Caco-2 (cell line): ENCODE measurements at regions not wholly inside any gene's neighbourhood (a gene's known extent, or its start where the extent isn't known, plus 50 kb on each side); places are given as distances from the start of the nearest gene placed in this dataset.

Experiments
- BruUV-seq: library from RNA; stranded (reverse); fragments of 400-500 nt; replicated peaks from 2 replicates; lab custom pipeline; 2021; lab: Mats Ljungman, UMichigan
- CTCF ChIA-PET: fragments of 300-600 bp; sonication (Branson Sonifier 250); formaldehyde crosslinking; loops from one replicate; lab custom pipeline; 2022; ENCODE audit warnings: antibody characterized with exemption; lab: Charles Lee
- POLR2A ChIA-PET: fragments of 300-600 bp; sonication (Branson Sonifier 250); formaldehyde crosslinking; loops from one replicate; lab custom pipeline; 2022; ENCODE audit warnings: antibody characterized with exemption; lab: Charles Lee
- DNase-seq, 2 experiments: peaks; one replicate each; pipeline versions ENCODE4 v3.0.0 to v3.0.0-alpha.2; 2020 to 2022
- H3K27me3 ChIP-seq: replicated peaks from 2 replicates; pipeline ENCODE4 v1.6.0; 2011; ENCODE audit warnings: low read length; ENCODE audit not compliant: control insufficient read depth, insufficient read depth
- H3K36me3 ChIP-seq: 2 replicates; pipeline ENCODE4 v1.5.1; 2011; ENCODE audit warnings: low read length; ENCODE audit not compliant: control insufficient read depth, insufficient read depth
- H3K4me1 ChIP-seq: fragments of 250-450 bp; sonication (Bioruptor Pico); 2 replicates; pipeline ENCODE4 v1.5.1; 2020; ENCODE audit warnings: mild to moderate bottlenecking
- H3K4me3 ChIP-seq: 2 replicates; pipeline ENCODE4 v1.5.1; 2011; ENCODE audit warnings: low read depth, mild to moderate bottlenecking, control low read depth, low read length
- H3K9me3 ChIP-seq: fragments of 250-450 bp; sonication (Bioruptor Pico); 2 replicates; pipeline ENCODE4 v1.5.1; 2020; ENCODE audit warnings: mild to moderate bottlenecking, moderate library complexity
- H3K27ac Mint-ChIP-seq: one replicate; pipeline ENCODE4 v1.8.0; 2022; ENCODE audit warnings: mixed read lengths; ENCODE audit not compliant: unreplicated experiment
- H3K27me3 Mint-ChIP-seq: one replicate; pipeline ENCODE4 v1.8.0; 2022; ENCODE audit warnings: mixed read lengths; ENCODE audit not compliant: insufficient read depth, unreplicated experiment
- H3K36me3 Mint-ChIP-seq: one replicate; pipeline ENCODE4 v1.8.0; 2022; ENCODE audit warnings: mild to moderate bottlenecking, mixed read lengths; ENCODE audit not compliant: insufficient read depth, unreplicated experiment
- H3K4me1 Mint-ChIP-seq: one replicate; pipeline ENCODE4 v1.8.0; 2022; ENCODE audit warnings: low read depth, mixed read lengths; ENCODE audit not compliant: unreplicated experiment
- H3K4me3 Mint-ChIP-seq: one replicate; pipeline ENCODE4 v1.8.0; 2022; ENCODE audit warnings: mild to moderate bottlenecking, moderate library complexity, mixed read lengths; ENCODE audit not compliant: unreplicated experiment
- H3K9me3 Mint-ChIP-seq: one replicate; pipeline ENCODE4 v1.8.0; 2022; ENCODE audit warnings: mixed read lengths; ENCODE audit not compliant: unreplicated experiment
- CTCF ChIP-seq, 2 experiments: fragments of 200-600 bp in 1 of 2; IDR thresholded peaks; 1 replicate in 1 of 2; 2 replicates in 1 of 2; pipeline versions ENCODE4 v1.5.1 to v1.8.0; 2011 to 2022; ENCODE audit warnings: antibody characterized with exemption in 1 of 2, control low read depth in 1 of 2, inconsistent platforms in 1 of 2, low read depth in 1 of 2, low read length in 1 of 2, mild to moderate bottlenecking in 1 of 2, moderate library complexity in 1 of 2; ENCODE audit not compliant: insufficient read depth in 1 of 2, severe bottlenecking in 1 of 2, unreplicated experiment in 1 of 2
- intact Hi-C: fragments of 100-400 bp; cut with micrococcal nuclease; formaldehyde crosslinking; loops from one replicate; pipeline ENCODE4 v1.10.0; 2022; ENCODE audit not compliant: unreplicated experiment

- H3K27ac Mint-ChIP-seq, result no peak overlapping the region
- peaks cover 15% of the 10 kb centered on the region for H3K9me3 Mint-ChIP-seq
- TF ChIP-seq CTCF (IDR thresholded peaks at IDR 0.05; ENCODE audit: insufficient read depth in 1 of 2, low read depth in 1 of 2, low read length in 1 of 2, severe bottlenecking in 1 of 2, unreplicated experiment in 1 of 2), result no peak
- H3K27me3 ChIP-seq, result no peaks in the 10 kb centered on the region
- no peak overlapping the region for H3K4me3 ChIP-seq
- ChIA-PET CTCF (no interaction called here), POLR2A (no interaction called here)
- DNase-seq, result no peak
- H3K4me1 ChIP-seq, result no peaks in the 10 kb centered on the region
- peaks cover 4% of the 10 kb centered on the region; the same call in 1 of the 2 replicates for H3K9me3 ChIP-seq
- intact Hi-C loops, result no loop called here
- H3K4me3 Mint-ChIP-seq, result no peak overlapping the region
- BruUV-seq, result no TSS peak
- H3K27me3 Mint-ChIP-seq, result no peaks in the 10 kb centered on the region
- no peaks in the 10 kb centered on the region for H3K4me1 Mint-ChIP-seq
- no peaks in the 10 kb centered on the region for H3K36me3 ChIP-seq
- no peaks in the 10 kb centered on the region for H3K36me3 Mint-ChIP-seq
Measured at GRCh38 chr3:189551007-189551406, 80.2 kb upstream of the TP63 start.

- no peak for DNase-seq
- H3K4me1 Mint-ChIP-seq, result no peaks in the 10 kb centered on the region
- H3K36me3 Mint-ChIP-seq, result no peaks in the 10 kb centered on the region
- H3K4me3 Mint-ChIP-seq, result no peak overlapping the region
- no peak for TF ChIP-seq CTCF (IDR thresholded peaks at IDR 0.05; ENCODE audit: insufficient read depth in 1 of 2, low read depth in 1 of 2, low read length in 1 of 2, severe bottlenecking in 1 of 2, unreplicated experiment in 1 of 2)
- POLR2A ChIA-PET, result no interaction called here
- H3K27me3 Mint-ChIP-seq, result no peaks in the 10 kb centered on the region
- intact Hi-C loops, result no loop called here
- Histone ChIP-seq H3K9me3 (no peaks in the 10 kb centered on the region), H3K4me1 (no peaks in the 10 kb centered on the region), H3K36me3 (no peaks in the 10 kb centered on the region), H3K27me3 (no peaks in the 10 kb centered on the region), H3K4me3 (no peak overlapping the region)
- BruUV-seq, result no TSS peak
- CTCF ChIA-PET, result no interaction called here
- no peaks in the 10 kb centered on the region for H3K9me3 Mint-ChIP-seq
- no peak overlapping the region for H3K27ac Mint-ChIP-seq
Measured at GRCh38 chr3:189554868-189555557, 76.2 kb upstream of the TP63 start.

DNA sequence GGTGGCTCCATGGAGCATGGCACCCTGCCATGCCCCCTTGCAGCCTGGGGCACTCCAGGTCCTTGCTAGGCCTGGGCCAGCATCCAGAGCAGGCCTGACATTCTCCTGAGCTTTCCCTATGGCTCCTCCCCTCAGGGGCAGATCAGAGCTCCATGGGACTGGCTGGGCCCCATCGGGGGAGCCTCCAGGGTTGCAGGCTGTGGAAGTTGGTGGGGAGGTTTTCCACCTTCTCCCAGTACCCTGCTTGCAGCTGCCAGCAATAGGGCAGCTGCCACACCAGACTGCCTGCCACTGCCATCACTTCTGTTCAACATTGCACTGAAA is 75.7 kb upstream of the TP63 start:
- no peaks in the 10 kb centered on the region for H3K9me3 Mint-ChIP-seq
- no peaks in the 10 kb centered on the region for H3K36me3 Mint-ChIP-seq
- H3K4me3 ChIP-seq, result no peak overlapping the region
- no peak for TF ChIP-seq CTCF (IDR thresholded peaks at IDR 0.05; ENCODE audit: insufficient read depth in 1 of 2, low read depth in 1 of 2, low read length in 1 of 2, severe bottlenecking in 1 of 2, unreplicated experiment in 1 of 2)
- no peak overlapping the region for H3K27ac Mint-ChIP-seq
- intact Hi-C loops, result no loop called here
- H3K27me3 ChIP-seq, result no peaks in the 10 kb centered on the region
- no peaks in the 10 kb centered on the region for H3K4me1 ChIP-seq
- no peaks in the 10 kb centered on the region for H3K9me3 ChIP-seq
- POLR2A ChIA-PET, result no interaction called here
- no peak for DNase-seq
- no peaks in the 10 kb centered on the region for H3K36me3 ChIP-seq
- no peaks in the 10 kb centered on the region for H3K4me1 Mint-ChIP-seq
- BruUV-seq, result no TSS peak
- CTCF ChIA-PET, result no interaction called here
- H3K27me3 Mint-ChIP-seq, result no peaks in the 10 kb centered on the region
- no peak overlapping the region for H3K4me3 Mint-ChIP-seq
